Right lobe of liver (tissue), 4 donors: ENCODE measurements at regions not wholly inside any gene's neighbourhood (a gene's known extent, or its start where the extent isn't known, plus 50 kb on each side); places are given as distances from the start of the nearest gene placed in this dataset.

ENCODE experiments used
- POLR2A ChIP-seq: fragments of 450-650 bp; IDR thresholded peaks from one replicate; pipeline ENCODE4 v1.6.1; 2017; ENCODE audit warnings: antibody characterized with exemption, mild to moderate bottlenecking
- TF ChIP-seq, protein P1 (sequence below), 4 donors: fragments of 200-600 bp in 3 of 4; fragments of 450-650 bp in 1 of 4; IDR thresholded peaks; one replicate each; pipeline versions ENCODE4 v1.5.1 to v1.8.0; 2016 to 2022; ENCODE audit warnings: antibody characterized with exemption in 4 of 4, mild to moderate bottlenecking in 2 of 4
- donor health status: DM: no; HTN: no; CAD: no.
- donor health status: DM: no; HTN: no; CAD: no.
- donor health status: DM: no; HTN: yes; CAD: no.

GRCh38 chr4:24352112-24352511 is 232.2 kb downstream of the DHX15 start:
- TF ChIP-seq, protein P1, sequence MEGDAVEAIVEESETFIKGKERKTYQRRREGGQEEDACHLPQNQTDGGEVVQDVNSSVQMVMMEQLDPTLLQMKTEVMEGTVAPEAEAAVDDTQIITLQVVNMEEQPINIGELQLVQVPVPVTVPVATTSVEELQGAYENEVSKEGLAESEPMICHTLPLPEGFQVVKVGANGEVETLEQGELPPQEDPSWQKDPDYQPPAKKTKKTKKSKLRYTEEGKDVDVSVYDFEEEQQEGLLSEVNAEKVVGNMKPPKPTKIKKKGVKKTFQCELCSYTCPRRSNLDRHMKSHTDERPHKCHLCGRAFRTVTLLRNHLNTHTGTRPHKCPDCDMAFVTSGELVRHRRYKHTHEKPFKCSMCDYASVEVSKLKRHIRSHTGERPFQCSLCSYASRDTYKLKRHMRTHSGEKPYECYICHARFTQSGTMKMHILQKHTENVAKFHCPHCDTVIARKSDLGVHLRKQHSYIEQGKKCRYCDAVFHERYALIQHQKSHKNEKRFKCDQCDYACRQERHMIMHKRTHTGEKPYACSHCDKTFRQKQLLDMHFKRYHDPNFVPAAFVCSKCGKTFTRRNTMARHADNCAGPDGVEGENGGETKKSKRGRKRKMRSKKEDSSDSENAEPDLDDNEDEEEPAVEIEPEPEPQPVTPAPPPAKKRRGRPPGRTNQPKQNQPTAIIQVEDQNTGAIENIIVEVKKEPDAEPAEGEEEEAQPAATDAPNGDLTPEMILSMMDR (IDR thresholded peaks at IDR 0.05) = no peak
- no peak for TF ChIP-seq POLR2A
